HG02885 (cell line): ENCODE measurements at regions not wholly inside any gene's neighbourhood (a gene's known extent, or its start where the extent isn't known, plus 50 kb on each side); places are given as distances from the start of the nearest gene placed in this dataset.

Experiments
- ATAC-seq: cut with Tn5 transposase; IDR thresholded peaks from one replicate; pipeline ENCODE4 v1.9.1; 2021; ENCODE audit warnings: mild to moderate bottlenecking; ENCODE audit not compliant: unreplicated experiment, poor library complexity

GRCh38 chr12:94726236-94726835, 76.0 kb upstream of the TMCC3 start:
- ATAC-seq = no peak

DNA sequence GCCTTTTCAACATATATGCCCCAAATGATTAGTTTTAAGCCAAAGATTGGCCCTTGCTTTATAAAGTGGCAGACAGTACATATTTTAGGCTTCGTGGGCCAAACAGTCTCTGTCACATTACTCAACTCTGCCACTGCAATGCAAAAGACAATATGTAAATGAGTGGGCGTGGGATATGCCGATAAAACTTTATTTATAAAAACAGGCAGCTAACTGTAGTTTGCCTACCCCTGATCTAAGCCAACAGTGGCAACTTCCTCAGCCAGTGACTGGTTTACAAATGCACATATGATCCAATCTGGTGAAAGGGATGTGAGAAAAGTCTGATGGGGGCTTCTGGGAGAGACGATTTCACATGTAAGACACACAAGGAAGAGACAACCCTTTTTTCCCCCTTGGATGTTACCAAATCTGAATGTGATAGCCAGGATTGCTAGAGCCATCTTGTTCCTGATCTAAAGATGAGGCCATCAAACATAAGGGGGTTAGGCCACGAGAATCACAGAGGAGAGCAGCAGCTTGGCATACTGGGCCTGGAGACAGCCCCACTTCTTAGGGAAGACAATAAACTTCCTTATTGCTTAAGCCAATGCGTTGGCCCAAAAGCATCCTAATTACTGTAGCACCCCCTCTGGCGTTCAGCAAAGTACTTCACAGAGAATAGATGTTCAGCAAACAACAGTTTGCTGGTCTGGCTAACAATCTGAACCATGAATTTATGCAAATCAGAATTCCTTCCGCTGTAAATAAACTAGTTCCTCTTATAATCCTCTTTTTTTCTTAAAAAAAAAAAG, 75.2 kb upstream of the TMCC3 start:
- no peak for ATAC-seq

- no peak for ATAC-seq
Observed at GRCh38 chr12:94722664-94723063, 72.3 kb upstream of the TMCC3 start.

- ATAC-seq = peak; percentile 90
Observed at GRCh38 chr12:94721173-94721572, 70.8 kb upstream of the TMCC3 start.

DNA sequence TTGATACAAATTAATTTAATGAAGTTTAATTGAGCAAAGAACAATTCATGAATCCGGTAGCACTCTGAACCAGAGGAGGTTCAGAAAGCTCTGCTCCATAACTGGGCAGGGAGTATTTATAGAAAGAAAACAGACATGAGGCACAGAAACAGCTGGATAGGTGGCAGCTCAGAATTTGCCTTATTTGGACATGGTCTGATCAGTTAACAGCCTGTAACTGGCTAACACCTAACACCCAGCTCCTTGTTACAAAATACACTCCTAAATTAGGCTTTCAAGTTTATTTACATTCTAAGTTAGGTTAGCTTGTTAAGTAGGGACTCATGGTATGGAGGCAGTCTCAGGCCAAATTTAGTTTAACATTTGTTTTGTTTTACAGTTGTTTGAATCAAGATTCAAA, 67.8 kb upstream of the TMCC3 start:
- ATAC-seq = no peak

DNA sequence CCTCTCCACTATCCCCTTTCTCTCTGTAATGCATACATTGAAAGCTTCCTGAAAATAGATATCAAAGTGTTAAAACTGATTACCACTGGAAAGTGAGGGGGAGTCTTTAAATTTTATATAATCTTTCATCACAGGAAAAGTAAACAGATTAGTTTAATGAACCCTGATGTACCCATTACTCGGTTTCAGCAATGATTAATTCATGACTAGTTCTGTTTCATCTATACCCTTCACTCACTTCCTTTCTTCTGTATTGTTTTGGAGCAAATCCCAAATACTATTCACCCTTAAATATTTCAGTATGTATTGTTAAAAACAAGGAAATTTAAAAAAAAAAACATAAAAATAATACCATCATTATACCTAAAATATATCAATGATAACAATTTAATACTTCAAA, 67.3 kb upstream of the TMCC3 start:
- ATAC-seq = no peak

DNA sequence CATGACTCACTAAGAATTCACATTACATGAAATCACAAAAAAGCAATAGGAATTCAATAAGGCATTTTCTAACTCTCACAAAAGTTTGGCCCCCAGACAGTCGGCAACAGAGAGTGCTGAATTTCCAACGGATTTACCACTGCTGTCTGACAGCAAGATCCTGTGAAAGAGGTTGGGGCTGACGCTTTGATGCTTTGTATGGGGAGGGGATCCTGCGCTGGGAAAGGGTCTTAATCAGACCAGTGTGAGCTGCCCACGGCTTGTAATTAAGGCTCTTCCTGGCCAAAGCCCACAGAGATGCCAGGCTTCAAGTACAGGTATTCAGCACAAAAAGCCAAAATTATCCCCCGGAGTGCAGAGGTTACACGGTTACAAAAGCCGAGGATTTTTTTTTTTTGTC, 66.8 kb upstream of the TMCC3 start:
- no peak for ATAC-seq

DNA sequence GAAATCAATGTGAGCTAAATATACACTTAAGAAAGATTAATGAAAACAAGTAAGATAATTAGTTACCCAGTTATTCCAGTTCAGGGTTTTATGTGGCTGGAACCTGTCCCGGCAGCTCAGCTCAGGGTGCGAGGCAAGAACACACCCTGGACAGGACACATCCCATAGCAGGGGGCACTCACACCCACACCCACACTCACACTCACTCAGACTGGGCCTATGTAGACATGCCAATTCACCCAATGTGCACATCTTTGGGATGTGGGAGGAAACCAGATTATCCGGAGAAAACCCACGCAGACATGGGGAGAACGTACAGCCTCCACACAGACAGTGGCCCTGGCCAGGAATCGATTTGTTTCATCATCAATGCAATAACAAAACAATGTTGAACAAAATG, 66.0 kb upstream of the TMCC3 start:
- no peak for ATAC-seq

DNA sequence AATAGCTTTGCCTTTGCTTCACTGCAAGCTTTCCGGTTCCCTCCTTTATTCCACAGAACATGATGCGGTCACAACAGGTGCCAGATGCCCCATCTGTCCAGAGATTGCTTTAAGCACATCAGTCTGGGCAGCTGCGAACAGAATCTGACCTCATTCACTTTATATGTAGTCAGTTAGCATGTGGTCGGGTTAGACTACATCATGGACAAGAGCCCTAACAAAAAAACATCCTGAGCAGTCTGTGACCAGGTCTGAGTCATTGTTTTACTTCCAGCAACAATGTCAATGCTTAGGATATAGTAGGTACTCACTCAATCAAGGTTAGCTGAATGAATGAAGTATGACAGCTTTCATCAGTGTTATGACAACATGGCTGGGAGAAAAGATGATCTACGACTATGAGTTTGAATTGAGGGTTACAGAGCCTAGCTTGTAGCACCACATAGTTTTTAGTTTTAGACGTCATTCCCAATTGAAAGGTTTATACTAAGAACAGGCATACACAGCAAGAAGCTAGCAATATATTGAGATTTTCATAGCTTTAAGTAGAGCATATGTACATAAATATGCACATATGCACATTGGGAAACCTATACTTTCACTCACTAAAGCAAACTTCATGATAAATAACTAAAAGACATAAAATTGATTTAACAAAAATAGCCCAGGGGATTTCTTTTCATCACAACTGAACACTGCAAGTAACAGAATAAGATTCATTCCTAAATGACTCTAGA, 64.2 kb upstream of the TMCC3 start:
- no peak for ATAC-seq

DNA sequence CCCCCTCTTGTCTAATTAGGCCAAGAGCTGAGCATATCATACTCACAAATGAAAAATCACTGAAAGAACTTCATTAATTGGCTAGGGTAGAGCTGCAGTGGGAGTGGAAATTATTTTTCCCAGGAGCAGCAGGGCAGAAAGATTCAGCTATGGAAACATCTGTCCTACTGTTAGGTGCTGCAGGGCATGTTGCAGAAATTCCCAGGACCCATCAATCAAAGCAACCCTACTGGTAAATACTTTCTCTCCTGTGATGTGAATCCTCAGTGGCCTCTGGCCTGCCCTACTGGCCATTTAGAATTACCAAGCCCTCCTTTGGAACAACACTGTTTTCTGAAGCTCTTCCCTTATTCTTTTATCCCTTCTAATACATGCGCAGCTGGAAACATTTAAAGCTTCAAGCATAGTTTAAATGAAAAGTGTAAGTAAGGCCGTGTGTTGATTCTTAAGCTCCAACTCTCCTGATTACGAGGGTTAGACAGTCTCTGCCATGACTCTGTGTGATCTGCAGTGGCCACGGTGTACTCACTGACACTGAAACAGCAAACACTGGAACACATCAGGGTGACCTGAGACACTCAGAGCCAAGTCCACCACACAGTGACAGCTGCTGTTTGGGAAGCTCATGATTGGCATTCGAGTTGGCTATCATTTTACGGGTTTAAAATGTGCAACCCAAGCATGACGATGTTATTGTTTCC, 62.6 kb upstream of the TMCC3 start:
- no peak for ATAC-seq

- ATAC-seq = no peak
Observed at GRCh38 chr12:94710933-94711332, 60.6 kb upstream of the TMCC3 start.

DNA sequence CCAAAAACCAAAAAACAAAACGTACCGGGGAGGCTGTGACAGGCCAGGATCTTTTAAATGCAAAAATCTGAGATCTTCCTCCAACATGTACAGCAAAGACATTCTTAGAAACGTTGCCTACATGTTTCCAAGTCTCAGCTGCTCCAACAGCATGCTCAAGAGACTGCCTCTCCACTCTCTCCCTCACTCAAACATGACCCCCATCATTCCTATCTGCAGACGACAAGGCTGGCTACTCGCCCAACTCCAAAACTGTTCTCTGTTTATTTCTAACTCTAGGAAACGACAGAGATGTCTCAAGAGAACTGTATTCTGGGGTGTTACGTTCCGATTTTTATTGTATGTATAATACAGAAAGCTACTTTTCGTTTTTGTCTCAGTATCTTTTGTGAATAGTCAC, 57.5 kb upstream of the TMCC3 start:
- ATAC-seq = no peak

- ATAC-seq = no peak
Observed at GRCh38 chr12:94707036-94707435, 56.7 kb upstream of the TMCC3 start.

DNA sequence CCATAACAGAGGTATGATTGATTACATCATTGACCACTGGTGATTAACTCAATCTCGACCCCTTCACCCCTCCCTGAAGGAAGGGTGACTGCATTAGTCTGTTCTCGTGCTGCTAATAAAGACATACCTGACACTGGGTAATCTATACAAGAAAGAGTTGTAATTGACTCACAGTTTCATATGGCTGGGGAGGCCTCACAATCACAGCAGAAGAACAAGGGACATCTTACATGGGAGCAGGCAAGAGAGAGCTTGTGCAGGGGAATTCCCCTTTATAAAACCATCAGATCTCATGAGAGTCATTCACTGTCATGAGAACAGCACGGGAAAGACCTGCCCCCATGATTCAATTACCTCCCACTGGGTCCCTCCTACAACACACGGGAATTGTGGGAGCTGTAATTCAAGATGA, 55.9 kb upstream of the TMCC3 start:
- peak; percentile 75 for ATAC-seq

DNA sequence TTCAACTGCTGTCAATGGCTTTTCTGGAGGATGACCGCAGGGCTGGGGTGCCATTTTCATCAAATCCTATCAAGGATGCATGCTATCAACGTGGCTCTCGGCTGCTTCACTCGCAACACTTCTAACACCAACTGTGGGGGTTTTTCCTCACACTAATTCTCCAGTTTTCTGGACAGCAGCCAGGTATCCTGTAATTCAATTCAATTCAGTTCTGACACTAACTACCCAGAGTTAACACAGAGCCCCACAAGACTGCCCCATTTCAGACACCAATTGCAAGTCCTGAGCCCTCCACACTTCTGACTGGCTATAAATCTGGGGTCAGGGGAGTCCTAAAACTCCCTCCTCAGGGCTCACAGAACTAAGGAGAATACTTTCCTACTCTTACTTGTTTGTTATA, 55.3 kb upstream of the TMCC3 start:
- no peak for ATAC-seq

DNA sequence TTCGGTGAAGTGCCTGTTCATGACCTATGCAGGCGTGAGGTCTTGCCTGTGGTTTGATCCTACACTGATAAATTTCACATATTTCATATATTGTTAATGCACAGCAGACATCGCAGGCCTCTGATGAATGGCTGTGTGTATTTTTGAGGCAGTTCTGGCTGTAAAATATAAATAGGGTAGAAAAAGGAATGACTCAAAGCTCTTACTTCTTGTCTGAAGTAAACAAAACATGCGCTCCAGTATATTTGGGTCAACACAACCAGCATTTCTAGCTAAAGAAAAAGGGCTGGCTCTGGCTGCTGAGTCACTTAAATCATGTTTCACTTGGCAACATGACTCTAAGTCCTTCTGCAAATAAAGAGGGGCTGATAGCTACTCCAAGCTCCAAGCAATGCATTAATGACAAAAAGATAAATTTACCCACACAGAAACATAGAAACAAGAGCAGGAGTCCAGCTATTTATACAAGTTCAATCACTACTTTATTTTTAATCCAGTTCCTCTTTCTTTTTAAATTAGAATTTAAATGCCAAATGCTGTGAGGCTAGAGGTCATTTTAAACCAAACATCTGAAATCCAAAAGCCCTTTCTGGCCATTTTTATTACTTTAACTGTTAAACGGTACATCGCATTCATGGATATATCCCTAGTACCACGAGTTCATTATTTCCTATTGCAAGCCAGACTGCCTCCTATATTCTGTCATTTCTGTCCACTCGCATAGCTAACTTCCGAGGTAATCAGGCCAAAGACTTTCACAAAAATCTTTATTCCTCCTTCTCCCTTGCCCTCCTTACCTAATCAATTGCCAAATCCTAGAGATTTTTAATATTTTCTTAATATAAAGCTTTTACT, 54.3 kb upstream of the TMCC3 start:
- no peak for ATAC-seq

- no peak for ATAC-seq
Observed at GRCh38 chr12:94702696-94703095, 52.3 kb upstream of the TMCC3 start.

- ATAC-seq = no peak
Observed at GRCh38 chr12:94701711-94702110, 51.4 kb upstream of the TMCC3 start.

DNA sequence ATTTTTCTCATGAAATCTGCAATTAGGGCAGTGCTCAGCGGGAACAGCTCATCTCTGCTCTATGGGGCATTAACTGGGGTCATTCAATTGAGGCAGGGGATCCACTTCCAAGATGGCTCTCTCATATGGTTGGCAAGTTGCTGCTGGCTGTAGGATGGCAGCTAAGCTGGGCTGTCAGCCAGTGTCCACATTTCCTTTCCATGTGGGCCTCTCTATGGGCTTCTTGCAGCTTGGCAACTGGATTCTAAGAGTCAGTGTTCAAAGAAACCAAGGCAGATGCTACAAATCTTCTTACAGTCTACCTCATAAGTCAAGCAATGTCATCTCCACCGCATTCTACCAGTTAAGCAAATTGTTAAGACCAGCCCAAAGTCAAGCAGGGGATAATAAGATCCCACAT, 50.3 kb upstream of the TMCC3 start:
- ATAC-seq = no peak
